HL-60 (cell line): ENCODE measurements at regions not wholly inside any gene's neighbourhood (a gene's known extent, or its start where the extent isn't known, plus 50 kb on each side); places are given as distances from the start of the nearest gene placed in this dataset.

Source experiments
- CTCF ChIP-seq: IDR thresholded peaks from one replicate; pipeline ENCODE4 v1.5.1; 2011; ENCODE audit warnings: low read length, control low read depth, inconsistent platforms; ENCODE audit not compliant: insufficient read depth
- GABPA ChIP-seq: IDR thresholded peaks from 2 replicates; pipeline ENCODE4 v1.6.1; 2012; ENCODE audit warnings: low read depth
- REST ChIP-seq: IDR thresholded peaks from 2 replicates; pipeline ENCODE4 v1.6.1; 2012; ENCODE audit warnings: low read depth; ENCODE audit not compliant: insufficient replicate concordance

GRCh38 chr1:82775406-82776000 is 974.8 kb downstream of the ADGRL2 start:
- TF ChIP-seq CTCF = peak; percentile 31
- no peak for TF ChIP-seq REST
- no peak for TF ChIP-seq GABPA
